ENCODE measurements at regions not wholly inside any gene's neighbourhood (a gene's known extent, or its start where the extent isn't known, plus 50 kb on each side); places are given as distances from the start of the nearest gene placed in this dataset.

GRCh38 chr5:4082966-4083564 is 487.4 kb downstream of the IRX1 start:
- DNase-seq: no peak

DNA sequence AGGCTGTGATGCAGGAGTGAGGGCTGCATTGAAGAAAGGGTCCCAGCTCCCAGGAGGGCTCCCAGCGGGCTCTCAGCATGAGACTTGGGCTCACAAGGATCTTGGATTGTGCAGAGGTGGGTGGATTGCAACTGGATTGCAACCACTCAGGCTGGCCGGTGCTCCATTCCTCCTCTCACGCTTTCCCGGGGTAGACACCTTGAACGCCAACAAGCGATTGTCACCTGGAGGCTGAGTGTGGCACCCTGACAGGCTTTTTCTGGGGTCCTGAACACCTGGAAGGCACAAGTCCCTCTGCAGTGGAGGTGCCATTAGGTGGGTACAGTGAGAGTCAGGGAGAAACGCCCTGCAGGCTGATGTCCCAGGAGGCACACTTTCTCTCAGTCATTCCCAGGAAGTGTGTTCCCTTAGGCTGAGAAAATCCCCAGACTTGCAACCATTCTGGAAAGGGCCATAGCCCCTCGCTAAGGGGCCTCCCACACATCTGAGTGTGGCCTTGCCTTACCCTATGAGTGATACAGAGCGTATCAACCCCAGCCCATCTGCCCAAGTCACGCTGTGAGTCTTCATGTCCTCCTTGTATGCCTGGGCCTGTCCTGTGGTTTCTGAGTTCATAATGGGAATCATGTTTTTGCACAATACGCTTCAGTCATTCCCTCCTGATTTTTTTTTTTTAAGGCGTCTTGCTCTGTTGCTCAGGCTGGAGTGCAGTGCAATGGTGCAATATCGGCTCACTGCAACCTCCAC is 488.1 kb downstream of the IRX1 start:
- no peak for DNase-seq

DNA sequence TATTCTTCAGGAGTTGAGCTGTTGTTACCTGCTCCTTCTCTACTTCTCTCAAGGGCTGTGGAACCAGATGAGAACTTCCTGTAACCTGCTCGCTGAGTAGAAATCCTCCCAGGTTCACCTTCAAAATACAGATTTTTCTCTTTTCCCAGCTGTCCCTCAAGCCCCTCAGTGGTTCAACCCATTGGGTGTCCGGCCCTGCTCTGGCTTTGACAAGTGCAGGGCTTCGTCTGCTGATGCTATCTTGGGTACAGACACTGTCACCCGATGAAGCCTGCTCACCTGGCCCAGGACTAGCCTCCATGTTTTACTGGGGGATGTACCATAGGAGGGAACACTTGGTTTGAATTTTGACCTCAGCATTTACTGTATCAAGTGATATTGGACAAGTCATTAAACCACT is 490.4 kb downstream of the IRX1 start:
- DNase-seq: no peak

DNA sequence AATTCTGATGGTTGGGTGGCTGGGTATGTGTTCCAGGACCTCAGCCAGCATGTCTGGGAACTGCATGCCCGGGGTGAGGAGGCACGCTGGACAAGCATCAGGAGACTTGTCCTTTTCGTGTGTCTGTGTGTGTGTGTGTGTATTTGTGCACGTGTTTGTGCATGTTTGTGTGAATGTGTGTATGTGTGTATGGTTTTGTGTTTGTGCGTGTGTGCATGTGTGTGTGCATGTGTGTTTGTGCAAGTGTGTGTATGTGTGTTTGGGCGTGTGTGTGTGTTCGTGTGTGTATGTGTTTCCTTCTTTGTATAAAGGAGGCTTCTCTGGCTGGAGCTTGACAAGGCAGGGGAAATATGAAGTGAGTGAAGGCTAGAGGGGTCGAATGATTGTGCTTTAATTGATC is 491.5 kb downstream of the IRX1 start:
- no peak for DNase-seq

- no peak for DNase-seq
These were observed 493.5 kb downstream of the IRX1 start for GRCh38 chr5:4089087-4089486.

- no peak for DNase-seq
These were observed 497.6 kb downstream of the IRX1 start for GRCh38 chr5:4093236-4093635.

GRCh38 chr5:4093970-4094369 is 498.3 kb downstream of the IRX1 start:
- DNase-seq: no peak

- DNase-seq: no peak
These were observed 500.4 kb downstream of the IRX1 start for GRCh38 chr5:4095918-4096630.

GRCh38 chr5:4097199-4097598 is 501.6 kb downstream of the IRX1 start:
- DNase-seq: no peak

DNA sequence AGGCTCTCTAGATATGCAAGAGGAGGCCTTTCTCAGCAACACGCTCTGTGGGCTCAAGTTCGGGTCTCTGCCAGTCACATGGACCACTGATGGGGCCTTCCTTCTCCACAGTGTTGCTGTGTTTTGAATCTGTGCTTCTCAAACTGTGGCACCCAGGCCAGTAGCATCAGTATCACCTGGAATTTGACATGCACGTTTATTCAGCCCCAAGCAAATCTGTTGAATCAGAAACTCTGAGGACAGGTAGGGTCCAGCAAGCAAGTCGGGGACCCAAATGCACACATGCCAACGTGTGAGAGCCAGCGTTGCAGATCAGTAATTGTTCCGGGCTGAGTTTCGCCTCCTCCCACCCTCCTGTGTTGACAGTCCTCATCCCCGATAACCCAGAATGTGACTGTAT is 502.6 kb downstream of the IRX1 start:
- no peak for DNase-seq

GRCh38 chr5:4099386-4099785 is 503.8 kb downstream of the IRX1 start:
- no peak for DNase-seq

DNA sequence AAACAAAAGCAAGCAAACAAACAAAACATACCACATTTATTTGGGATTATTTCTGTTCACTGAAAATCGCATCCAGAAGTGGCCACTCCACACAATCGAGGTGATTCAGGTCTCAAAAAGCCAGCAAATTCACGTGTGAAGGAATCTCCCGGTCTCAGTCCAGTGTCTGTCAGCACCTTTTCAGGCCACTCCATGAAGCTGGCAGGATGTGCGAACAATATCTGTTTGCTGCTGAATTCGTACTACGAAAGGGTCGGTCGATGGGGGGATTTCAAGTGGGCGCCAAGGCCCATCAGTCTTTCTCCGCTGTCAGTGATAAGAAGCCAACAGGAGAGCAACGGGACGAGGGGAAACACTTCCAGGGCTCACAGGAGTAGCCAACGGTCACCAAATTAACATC is 505.1 kb downstream of the IRX1 start:
- no peak for DNase-seq

DNA sequence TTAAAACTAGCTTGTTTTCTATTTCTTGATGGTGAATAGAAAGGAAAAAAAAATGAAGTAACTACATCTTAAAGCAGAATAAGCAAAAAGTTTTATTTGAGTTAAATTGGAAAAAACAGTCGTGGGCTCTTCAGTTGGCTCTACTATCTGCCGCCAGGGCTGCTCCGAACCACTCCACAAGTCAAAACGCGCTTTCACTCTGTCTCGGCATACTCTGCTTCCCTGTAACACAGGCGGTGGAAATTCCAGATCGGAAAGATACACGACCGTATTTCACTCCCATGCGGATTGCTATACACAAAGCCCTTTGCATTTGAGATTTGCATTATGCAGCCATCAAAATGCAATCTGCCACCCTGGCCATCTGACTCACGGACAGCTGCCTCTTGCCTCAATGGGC is 505.6 kb downstream of the IRX1 start:
- no peak for DNase-seq

GRCh38 chr5:4104831-4105597 is 509.4 kb downstream of the IRX1 start:
- DNase-seq: no peak

DNA sequence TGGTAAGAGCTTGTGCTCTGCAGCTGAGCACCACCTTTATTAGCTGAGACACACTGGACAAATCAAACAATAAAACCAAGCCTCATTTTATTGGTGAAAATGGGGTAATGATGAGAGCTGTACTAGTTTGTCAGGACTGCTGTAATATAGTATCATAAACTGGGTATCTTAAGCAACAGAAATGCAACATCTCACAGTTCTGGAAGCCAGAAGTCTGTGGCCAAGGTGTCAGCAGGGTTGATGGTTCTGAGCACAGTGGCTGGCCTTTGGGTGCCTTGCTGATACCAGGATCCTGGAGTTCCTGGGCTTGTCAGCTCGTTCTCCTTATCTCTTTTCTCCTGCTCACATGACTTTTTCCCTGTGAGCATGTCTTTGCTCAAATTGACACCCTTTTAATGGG is 513.1 kb downstream of the IRX1 start:
- DNase-seq: no peak

DNA sequence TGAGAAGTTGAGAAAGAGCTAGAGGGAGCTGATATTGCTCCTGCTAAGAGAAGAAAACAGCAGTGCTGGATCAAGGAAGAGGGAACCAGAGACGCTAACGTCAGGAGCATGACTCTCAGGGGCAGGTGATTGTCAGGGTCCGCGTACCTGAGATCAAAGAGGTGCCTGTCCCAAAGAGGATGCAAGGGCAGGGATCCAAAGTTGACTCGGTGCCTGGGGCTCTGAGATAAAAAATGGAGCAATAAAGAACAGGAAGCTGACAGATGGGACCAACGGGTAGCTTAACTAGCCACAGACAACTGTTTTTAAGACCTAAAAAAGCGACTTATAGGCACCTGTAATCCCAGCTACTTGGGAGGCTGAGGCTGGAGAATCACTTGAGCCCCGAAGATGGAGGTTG is 517.8 kb downstream of the IRX1 start:
- DNase-seq: no peak

DNA sequence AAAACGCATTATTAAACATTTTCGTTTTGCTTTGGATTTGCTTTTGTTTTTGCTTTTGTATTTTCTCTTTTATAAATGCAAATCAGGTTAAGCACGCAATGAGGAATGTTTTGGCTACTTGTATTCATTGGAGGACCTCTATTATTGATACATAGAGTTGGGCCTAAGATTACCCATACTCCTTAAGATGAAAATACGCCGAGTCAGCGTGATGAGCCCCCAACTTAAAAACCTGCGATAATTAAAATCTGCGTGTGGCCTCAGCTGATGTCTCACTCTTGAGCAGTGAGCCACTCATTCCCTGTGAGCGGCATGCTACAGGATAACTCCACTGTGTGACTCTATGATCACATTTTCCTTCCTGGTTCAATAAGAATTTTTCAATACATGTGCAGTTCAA is 518.3 kb downstream of the IRX1 start:
- DNase-seq: no peak

DNA sequence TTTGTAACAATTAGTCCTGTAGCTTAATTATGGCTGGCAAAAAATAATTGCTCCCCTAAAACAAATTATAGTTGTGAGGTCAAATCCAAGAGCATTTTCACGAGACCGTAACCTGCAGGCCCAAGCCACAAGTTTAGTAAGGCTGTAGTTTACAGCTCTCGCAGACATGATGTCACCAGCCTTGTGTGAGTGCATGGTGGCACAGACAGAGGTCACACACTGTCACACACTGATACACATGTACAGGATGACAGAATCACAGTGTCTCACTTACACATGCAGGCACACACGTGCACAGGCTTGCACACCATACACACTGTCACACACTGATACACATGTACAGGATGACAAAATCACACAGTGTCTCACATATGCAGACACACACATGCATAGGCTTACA is 518.8 kb downstream of the IRX1 start:
- DNase-seq: no peak

DNA sequence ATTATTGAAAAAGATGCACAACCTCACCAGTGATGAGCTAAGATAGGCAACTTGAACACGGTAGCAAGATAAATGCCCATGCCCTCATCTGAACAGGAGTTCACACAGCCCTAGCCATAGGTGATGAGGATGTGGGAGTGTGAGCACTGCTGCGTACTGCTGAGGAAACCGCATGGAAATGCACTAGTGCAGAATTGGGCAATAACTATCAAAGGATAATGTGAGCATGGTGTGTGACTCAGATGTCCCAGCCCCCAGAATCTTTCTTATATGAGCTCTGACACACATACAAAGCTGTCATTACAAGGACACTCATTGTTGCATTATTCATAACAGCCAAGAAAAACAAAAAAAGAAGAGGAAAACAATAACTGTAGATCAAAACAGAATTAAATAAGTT is 521.2 kb downstream of the IRX1 start:
- no peak for DNase-seq

GRCh38 chr5:4124221-4124970 is 528.8 kb downstream of the IRX1 start:
- no peak for DNase-seq

GRCh38 chr5:4128994-4129393 is 533.4 kb downstream of the IRX1 start:
- no peak for DNase-seq

GRCh38 chr5:4129523-4129922 is 533.9 kb downstream of the IRX1 start:
- no peak for DNase-seq

- DNase-seq: no peak
These were observed 535.2 kb downstream of the IRX1 start for GRCh38 chr5:4130819-4131218.

Measured in GF-D8 (cell line).